IMR-90 (cell line): ENCODE measurements at regions not wholly inside any gene's neighbourhood (a gene's known extent, or its start where the extent isn't known, plus 50 kb on each side); places are given as distances from the start of the nearest gene placed in this dataset.

ENCODE experiments used
- ATAC-seq: fragments of 200-7000 bp; cut with Tn5 transposase; 2 replicates; pipeline ENCODE4 v1.9.1; 2020; ENCODE audit warnings: low read depth, mild to moderate bottlenecking, moderate library complexity
- BruUV-seq: library from RNA; stranded (reverse); fragments of 400-500 nt; replicated peaks from 2 replicates; lab custom pipeline; 2021; lab: Mats Ljungman, UMichigan
- CTCF ChIA-PET: fragments of 300-600 bp; formaldehyde crosslinking; extraction: SDS; loops from one replicate; lab custom pipeline; 2021; ENCODE audit warnings: antibody characterized with exemption; lab: Yijun Ruan, JAX
- POLR2A ChIA-PET: fragments of 300-600 bp; sonication (Branson Sonifier 250); formaldehyde crosslinking; loops from one replicate; lab custom pipeline; 2022; ENCODE audit warnings: antibody characterized with exemption; ENCODE audit not compliant: unreplicated experiment; lab: Charles Lee
- DNase-seq: peaks from one replicate; pipeline ENCODE4 v3.0.0; 2013
- H2AFZ ChIP-seq: replicated peaks from 2 replicates; pipeline ENCODE3; 2013; ENCODE audit warnings: low read length, mild to moderate bottlenecking; ENCODE audit not compliant: poor library complexity
- H2AK5ac ChIP-seq: 2 replicates; pipeline ENCODE4 v1.6.1; 2013; ENCODE audit warnings: low read depth, low read length, inconsistent platforms
- H2AK9ac ChIP-seq: replicated peaks from 2 replicates; pipeline ENCODE3; 2013; ENCODE audit warnings: mild to moderate bottlenecking, low read depth, low read length, moderate library complexity; ENCODE audit not compliant: poor library complexity
- H2BK120ac ChIP-seq: 2 replicates; pipeline ENCODE4 v1.6.1; 2013; ENCODE audit warnings: low read depth, low read length, inconsistent platforms
- H2BK15ac ChIP-seq: 3 replicates; pipeline ENCODE4 v1.6.1; 2013; ENCODE audit warnings: low read depth, low read length, inconsistent platforms
- H2BK20ac ChIP-seq: 2 replicates; pipeline ENCODE4 v1.6.1; 2013; ENCODE audit warnings: low read depth, mild to moderate bottlenecking, inconsistent platforms, low read length, moderate library complexity
- H2BK5ac ChIP-seq: 2 replicates; pipeline ENCODE4 v1.6.1; 2013; ENCODE audit warnings: mild to moderate bottlenecking, low read depth, low read length, inconsistent platforms; ENCODE audit not compliant: poor library complexity, severe bottlenecking
- H3K14ac ChIP-seq: replicated peaks from 2 replicates; pipeline ENCODE4 v1.6.1; 2013; ENCODE audit warnings: low read depth, low read length, inconsistent platforms
- H3K18ac ChIP-seq: 2 replicates; pipeline ENCODE4 v1.6.1; 2013; ENCODE audit warnings: low read depth, low read length, control low read depth
- H3K23ac ChIP-seq: 2 replicates; pipeline ENCODE4 v1.6.1; 2013; ENCODE audit warnings: low read depth, low read length, inconsistent platforms
- H3K27ac ChIP-seq: 2 replicates; pipeline ENCODE4 v1.5.1; 2013; ENCODE audit warnings: mild to moderate bottlenecking, control low read depth, low read length; ENCODE audit not compliant: insufficient read depth
- H3K27me3 ChIP-seq: 2 replicates; pipeline ENCODE4 v1.6.1; 2013; ENCODE audit warnings: low read length; ENCODE audit not compliant: control insufficient read depth, insufficient read depth
- H3K36me3 ChIP-seq: 2 replicates; pipeline ENCODE4 v1.6.1; 2013; ENCODE audit warnings: low read length, mixed read lengths; ENCODE audit not compliant: control insufficient read depth, insufficient read depth
- H3K4ac ChIP-seq: 2 replicates; pipeline ENCODE4 v1.6.1; 2013; ENCODE audit warnings: low read depth, low read length, inconsistent platforms
- H3K4me1 ChIP-seq: 2 replicates; pipeline ENCODE4 v1.6.1; 2013; ENCODE audit warnings: low read length, mixed read lengths; ENCODE audit not compliant: control insufficient read depth, insufficient read depth
- H3K4me2 ChIP-seq: 2 replicates; pipeline ENCODE4 v1.6.1; 2013; ENCODE audit warnings: low read depth, mild to moderate bottlenecking, control low read depth, low read length, moderate library complexity
- H3K4me3 ChIP-seq: 2 replicates; pipeline ENCODE4 v1.5.1; 2013; ENCODE audit warnings: low read depth, mild to moderate bottlenecking, control low read depth, low read length, moderate library complexity; ENCODE audit not compliant: insufficient read depth
- H3K56ac ChIP-seq: 2 replicates; pipeline ENCODE4 v1.6.1; 2013; ENCODE audit warnings: low read length, inconsistent platforms; ENCODE audit not compliant: insufficient read depth; ENCODE audit errors: extremely low read depth
- H3K79me1 ChIP-seq, 2 experiments: 2 replicates each; pipeline ENCODE4 v1.6.1; 2013; ENCODE audit warnings: low read length in 2 of 2, inconsistent platforms in 1 of 2, low read depth in 1 of 2
- H3K9ac ChIP-seq: 2 replicates; pipeline ENCODE4 v1.6.1; 2013; ENCODE audit warnings: low read depth, low read length, control low read depth
- H3K9me1 ChIP-seq: 2 replicates; pipeline ENCODE4 v1.6.1; 2013; ENCODE audit warnings: low read length, inconsistent platforms; ENCODE audit not compliant: insufficient read depth
- H3K9me3 ChIP-seq: 2 replicates; pipeline ENCODE4 v1.6.1; 2013; ENCODE audit warnings: low read length; ENCODE audit not compliant: control insufficient read depth, insufficient read depth
- H4K20me1 ChIP-seq: 2 replicates; pipeline ENCODE4 v1.6.1; 2013; ENCODE audit warnings: low read length, inconsistent platforms; ENCODE audit not compliant: insufficient read depth
- H4K5ac ChIP-seq: 2 replicates; pipeline ENCODE4 v1.6.1; 2013; ENCODE audit warnings: mild to moderate bottlenecking, low read depth, low read length, control low read depth
- H4K8ac ChIP-seq, 2 experiments: 2 replicates each; pipeline ENCODE4 v1.6.1; 2013; ENCODE audit warnings: low read depth in 2 of 2, low read length in 2 of 2, control low read depth in 1 of 2, inconsistent platforms in 1 of 2
- H4K91ac ChIP-seq: 2 replicates; pipeline ENCODE4 v1.6.1; 2013; ENCODE audit warnings: low read depth, low read length, inconsistent platforms; ENCODE audit not compliant: insufficient read depth
- CHD1 ChIP-seq: IDR thresholded peaks from 2 replicates; pipeline ENCODE4 v1.6.1; 2012; ENCODE audit warnings: low read depth, low read length, improper control_type of control experiment
- CTCF ChIP-seq: conservative IDR thresholded peaks from 2 replicates; pipeline ENCODE4 v1.5.1; 2012; ENCODE audit warnings: mild to moderate bottlenecking, low read depth, low read length, improper control_type of control experiment
- FOS ChIP-seq: fragments of 150-350 bp; IDR thresholded peaks from 2 replicates; pipeline ENCODE4 v1.6.1; 2016; ENCODE audit warnings: low read depth, low read length
- MAZ ChIP-seq: IDR thresholded peaks from 2 replicates; pipeline ENCODE4 v1.6.1; 2012; ENCODE audit warnings: low read depth, mild to moderate bottlenecking, low read length, improper control_type of control experiment, moderate library complexity, borderline replicate concordance
- NFE2L2 ChIP-seq: fragments of 150-350 bp; IDR thresholded peaks from 2 replicates; pipeline ENCODE4 v1.6.1; 2016; ENCODE audit warnings: low read depth, mild to moderate bottlenecking, low read length
- RAD21 ChIP-seq: IDR thresholded peaks from 2 replicates; pipeline ENCODE4 v1.6.1; 2012; ENCODE audit warnings: low read length, improper control_type of control experiment
- RCOR1 ChIP-seq: IDR thresholded peaks from 2 replicates; pipeline ENCODE4 v1.6.1; 2012; ENCODE audit warnings: mild to moderate bottlenecking, low read length, improper control_type of control experiment; ENCODE audit not compliant: insufficient replicate concordance
- RFX5 ChIP-seq: IDR thresholded peaks from 2 replicates; pipeline ENCODE4 v1.8.0; 2012; ENCODE audit warnings: low read depth, mild to moderate bottlenecking, low read length, moderate library complexity
- USF2 ChIP-seq: fragments of 150-350 bp; IDR thresholded peaks from 2 replicates; pipeline ENCODE4 v1.6.1; 2017; ENCODE audit warnings: mild to moderate bottlenecking, antibody characterized with exemption, low read length, low read depth
- dilution Hi-C: fragments of 300-500 bp; cut with HindIII; formaldehyde crosslinking; loops from one replicate; pipeline ENCODE4 v1.14.3; 2018; ENCODE audit warnings: low sequenced_read_pairs; ENCODE audit not compliant: unreplicated experiment
- in situ Hi-C: fragments of 300-500 bp; cut with MboI; formaldehyde crosslinking; loops from 3 replicates; pipeline ENCODE4 v1.14.3; 2019; ENCODE audit warnings: low sequenced_read_pairs, inconsistent platforms, mixed read lengths
- intact Hi-C: fragments of 100-400 bp; cut with micrococcal nuclease; formaldehyde crosslinking; loops from 2 replicates; pipeline ENCODE4 v1.10.0; 2022

GRCh38 chr3:76976996-76977395 lies 62.9 kb upstream of the ROBO2 start:
- dilution Hi-C loops (no loop called here), in situ Hi-C loops (no loop called here), intact Hi-C loops (no loop called here)
- Histone ChIP-seq H2BK20ac (no peak overlapping the region), H2AK5ac (no peak overlapping the region), H2BK120ac (no peak overlapping the region), H3K14ac (no peak overlapping the region), H2AFZ (no peak overlapping the region), H3K4me2 (no peak overlapping the region), H4K5ac (no peak overlapping the region), H3K79me1 (no peaks in the 10 kb centered on the region), H3K18ac (no peak overlapping the region), H4K20me1 (no peaks in the 10 kb centered on the region), H3K56ac (no peak overlapping the region), H2BK5ac (no peak overlapping the region), H3K23ac (no peak overlapping the region), H4K8ac (no peak overlapping the region), H2AK9ac (no peak overlapping the region), H3K4me1 (no peaks in the 10 kb centered on the region), H3K9me3 (no peaks in the 10 kb centered on the region), H2BK15ac (no peak overlapping the region), H3K36me3 (no peaks in the 10 kb centered on the region), H3K9me1 (no peaks in the 10 kb centered on the region), H3K27me3 (no peaks in the 10 kb centered on the region), H3K9ac (no peak overlapping the region), H4K91ac (no peak overlapping the region), H3K4ac (no peak overlapping the region), H3K27ac (no peak overlapping the region), H3K4me3 (no peak overlapping the region)
- BruUV-seq = no TSS peak
- TF ChIP-seq RCOR1 (no peak), MAZ (no peak), CHD1 (no peak), FOS (no peak), RFX5 (no peak), USF2 (no peak), NFE2L2 (no peak), RAD21 (no peak), CTCF (no peak)
- no peak for ATAC-seq
- POLR2A ChIA-PET = no interaction called here
- no peak for DNase-seq
- CTCF ChIA-PET = interaction anchor here (0.7 kb wide), 1 partner anchor 21 kb away, joined by 3 read pairs; no protein-coding TSS in a partner anchor
